Central memory CD8-positive, alpha-beta T cell (primary cell): ENCODE measurements at regions not wholly inside any gene's neighbourhood (a gene's known extent, or its start where the extent isn't known, plus 50 kb on each side); places are given as distances from the start of the nearest gene placed in this dataset.
"Not testable (repeated sequence)": the region's sequence is repeated elsewhere in the genome, so short reads cannot be mapped to it uniquely, and the experiment has no call there.

Experiments
- ATAC-seq: fragments of 150-1000 bp; cut with Tn5 transposase; replicated peaks from 2 replicates; pipeline ENCODE4 v1.10.0; 2022; ENCODE audit warnings: mild to moderate bottlenecking, moderate FRiP score, moderate number of reproducible peaks; ENCODE audit not compliant: poor library complexity, severe bottlenecking; ENCODE audit errors: extremely low read depth
- DNase-seq, 2 donors: peaks; one replicate each; pipeline ENCODE4 v3.0.0; 2021; ENCODE audit warnings: low spot score in 2 of 2
- H3K27ac Mint-ChIP-seq: one replicate; pipeline ENCODE4 v1.8.0; 2022; ENCODE audit warnings: low read depth, mild to moderate bottlenecking, moderate library complexity, mixed read lengths
- H3K27me3 Mint-ChIP-seq: one replicate; pipeline ENCODE4 v1.8.0; 2022; ENCODE audit warnings: mixed read lengths
- H3K36me3 Mint-ChIP-seq: one replicate; pipeline ENCODE4 v1.8.0; 2022; ENCODE audit warnings: mild to moderate bottlenecking, moderate library complexity, mixed read lengths; ENCODE audit not compliant: insufficient read depth
- H3K4me1 Mint-ChIP-seq: one replicate; pipeline ENCODE4 v1.8.0; 2022; ENCODE audit warnings: mixed read lengths
- H3K4me3 Mint-ChIP-seq: one replicate; pipeline ENCODE4 v1.8.0; 2022; ENCODE audit warnings: mild to moderate bottlenecking, moderate library complexity, mixed read lengths
- H3K9me3 Mint-ChIP-seq: one replicate; pipeline ENCODE4 v1.8.0; 2022; ENCODE audit warnings: mixed read lengths

GRCh38 chr20:30602424-30602823 lies 655.0 kb upstream of the DEFB115 start:
- no peak for DNase-seq
- no peak for ATAC-seq
- H3K36me3 Mint-ChIP-seq = no peaks in the 10 kb centered on the region
- H3K4me3 Mint-ChIP-seq = no peak overlapping the region
- no peaks in the 10 kb centered on the region for H3K27me3 Mint-ChIP-seq
- H3K27ac Mint-ChIP-seq = no peak overlapping the region
- H3K4me1 Mint-ChIP-seq = no peaks in the 10 kb centered on the region
- H3K9me3 Mint-ChIP-seq = peaks cover 10% of the 10 kb centered on the region

DNA sequence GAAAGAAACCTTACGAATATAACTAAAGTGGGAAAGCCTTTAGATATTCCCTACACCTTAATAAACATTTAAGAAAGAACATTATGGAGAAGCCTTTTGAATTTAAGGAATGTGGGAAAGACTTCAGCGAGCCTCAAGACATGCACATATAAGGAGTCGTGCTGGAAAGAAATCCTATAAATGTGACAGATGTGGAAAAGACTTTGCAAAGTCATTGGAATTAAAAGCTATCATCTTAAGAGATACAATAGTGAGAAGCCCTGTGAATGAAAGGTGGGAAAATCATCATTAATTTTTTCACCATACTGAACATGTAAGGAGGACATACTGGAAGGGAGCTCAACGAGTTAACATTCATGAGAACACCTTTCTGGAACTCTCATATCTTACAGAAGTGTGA lies 650.5 kb upstream of the DEFB115 start:
- Mint-ChIP-seq H3K4me1 (no peaks in the 10 kb centered on the region), H3K27ac (no peak overlapping the region), H3K36me3 (no peaks in the 10 kb centered on the region), H3K4me3 (no peak overlapping the region), H3K27me3 (no peaks in the 10 kb centered on the region), H3K9me3 (peaks cover 12% of the 10 kb centered on the region)
- no peak for ATAC-seq
- no peak for DNase-seq

- H3K27ac Mint-ChIP-seq = no peak overlapping the region
- no peaks in the 10 kb centered on the region for H3K4me1 Mint-ChIP-seq
- peaks cover 9% of the 10 kb centered on the region for H3K9me3 Mint-ChIP-seq
- H3K27me3 Mint-ChIP-seq = no peaks in the 10 kb centered on the region
- DNase-seq = no peak
- no peaks in the 10 kb centered on the region for H3K36me3 Mint-ChIP-seq
- no peak for ATAC-seq
- no peak overlapping the region for H3K4me3 Mint-ChIP-seq
Measured at GRCh38 chr20:30610029-30610693, 647.3 kb upstream of the DEFB115 start.

DNA sequence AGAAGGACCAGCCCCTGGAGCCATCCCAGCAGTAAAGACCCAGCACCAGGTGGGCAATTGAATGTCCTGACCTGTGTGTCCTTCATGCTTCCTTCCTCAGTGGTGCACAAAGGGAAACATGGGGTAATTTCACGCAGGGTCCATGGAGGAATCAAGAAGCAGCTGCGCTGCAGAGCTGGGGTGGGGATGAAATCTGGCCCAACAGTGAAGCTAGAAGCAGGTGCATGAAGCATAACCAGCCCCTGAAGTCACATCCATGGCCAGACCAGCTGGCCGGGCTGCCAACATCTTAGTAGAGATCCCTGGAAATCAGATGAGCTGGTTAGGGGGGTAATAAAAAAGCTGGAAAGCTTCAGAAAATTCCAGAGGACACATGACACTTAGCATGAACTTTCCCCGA lies 646.7 kb upstream of the DEFB115 start:
- H3K4me1 Mint-ChIP-seq = no peaks in the 10 kb centered on the region
- peaks cover 9% of the 10 kb centered on the region for H3K9me3 Mint-ChIP-seq
- H3K27ac Mint-ChIP-seq = no peak overlapping the region
- no peak for ATAC-seq
- H3K36me3 Mint-ChIP-seq = no peaks in the 10 kb centered on the region
- no peak for DNase-seq
- H3K4me3 Mint-ChIP-seq = no peak overlapping the region
- no peaks in the 10 kb centered on the region for H3K27me3 Mint-ChIP-seq

DNA sequence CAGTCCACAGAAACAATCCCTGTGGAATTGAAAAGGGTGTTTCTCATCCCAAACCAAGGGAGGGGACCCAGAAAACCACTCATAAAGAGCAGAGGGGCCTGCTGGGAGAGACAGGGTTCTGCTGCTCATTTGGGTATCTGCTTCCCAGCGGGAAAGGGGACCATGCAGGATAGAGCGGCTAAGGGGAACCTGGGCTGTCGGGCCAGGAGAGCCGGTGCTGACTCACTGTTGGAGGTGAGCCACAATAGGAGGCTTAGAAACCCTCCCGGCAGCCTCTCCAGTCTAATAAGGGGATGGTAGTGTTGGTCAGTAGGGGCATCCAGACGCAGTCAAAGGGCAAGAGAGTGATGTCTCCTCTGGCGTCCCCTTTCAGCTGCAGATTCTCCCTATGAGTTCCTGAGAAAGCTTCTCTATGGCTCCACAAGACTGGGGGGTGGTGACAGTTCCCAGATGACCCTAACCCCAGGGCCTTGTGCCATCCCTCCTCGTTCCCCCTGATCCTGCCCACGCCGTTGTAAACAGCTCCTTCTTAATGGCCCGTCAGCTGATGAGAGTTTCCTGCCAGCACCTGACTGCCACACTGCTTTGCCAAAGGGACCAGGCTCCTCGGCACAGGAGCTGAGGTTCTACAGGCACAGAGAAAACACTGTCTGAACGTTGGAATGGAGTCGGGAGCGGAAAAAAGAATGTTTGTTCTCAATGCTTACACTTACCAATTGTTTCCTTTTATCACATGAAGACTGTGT lies 646.1 kb upstream of the DEFB115 start:
- H3K4me1 Mint-ChIP-seq = no peaks in the 10 kb centered on the region
- H3K27me3 Mint-ChIP-seq = no peaks in the 10 kb centered on the region
- no peaks in the 10 kb centered on the region for H3K36me3 Mint-ChIP-seq
- ATAC-seq = no peak
- no peak overlapping the region for H3K27ac Mint-ChIP-seq
- H3K4me3 Mint-ChIP-seq = no peak overlapping the region
- H3K9me3 Mint-ChIP-seq = peaks cover 9% of the 10 kb centered on the region
- DNase-seq = no peak

DNA sequence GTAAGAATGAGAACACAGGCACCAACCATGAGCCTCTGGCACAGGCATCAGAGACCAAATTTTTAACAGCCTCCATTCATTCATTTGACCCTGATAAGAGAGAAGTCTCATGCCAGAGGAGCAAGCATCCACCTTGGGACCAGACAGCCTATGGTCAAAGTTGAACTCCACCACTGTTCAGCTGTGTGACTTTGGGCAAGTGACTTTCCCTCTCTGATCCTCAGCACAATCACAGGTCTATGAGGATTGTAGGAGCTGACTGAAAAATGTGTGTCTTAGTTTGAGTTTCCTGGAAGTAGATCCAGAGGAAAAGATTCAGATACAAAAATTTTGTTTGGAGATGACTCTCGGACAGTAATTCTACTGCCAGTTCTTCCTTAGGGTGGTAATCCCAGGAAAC lies 645.1 kb upstream of the DEFB115 start:
- Mint-ChIP-seq H3K36me3 (no peaks in the 10 kb centered on the region), H3K4me1 (no peaks in the 10 kb centered on the region), H3K4me3 (no peak overlapping the region), H3K9me3 (peaks cover 4% of the 10 kb centered on the region), H3K27ac (no peak overlapping the region), H3K27me3 (no peaks in the 10 kb centered on the region)
- no peak for ATAC-seq
- DNase-seq = no peak

DNA sequence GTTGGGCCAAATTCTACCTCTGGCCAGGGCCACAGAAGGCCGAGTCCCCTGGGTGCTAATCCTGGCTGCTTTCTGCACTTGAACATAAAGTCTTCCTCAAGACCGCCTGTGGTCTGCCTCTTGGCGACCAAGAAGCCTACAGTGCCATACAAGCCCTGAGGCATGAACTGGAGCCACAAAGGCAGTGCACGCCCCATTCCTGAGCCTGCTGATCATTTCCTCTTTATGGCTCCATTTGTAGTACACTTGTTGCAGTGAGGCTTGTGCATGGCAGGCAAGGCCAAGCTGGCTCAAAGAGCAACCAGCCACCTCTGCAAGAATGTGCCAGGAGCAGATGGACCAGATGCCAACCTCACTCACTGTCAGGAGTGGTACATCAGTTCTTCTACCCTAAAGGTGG lies 636.1 kb upstream of the DEFB115 start:
- not testable (repeated sequence) for H3K4me1 Mint-ChIP-seq, ATAC-seq, DNase-seq, H3K9me3 Mint-ChIP-seq, H3K27me3 Mint-ChIP-seq, H3K27ac Mint-ChIP-seq, H3K36me3 Mint-ChIP-seq, H3K4me3 Mint-ChIP-seq

DNA sequence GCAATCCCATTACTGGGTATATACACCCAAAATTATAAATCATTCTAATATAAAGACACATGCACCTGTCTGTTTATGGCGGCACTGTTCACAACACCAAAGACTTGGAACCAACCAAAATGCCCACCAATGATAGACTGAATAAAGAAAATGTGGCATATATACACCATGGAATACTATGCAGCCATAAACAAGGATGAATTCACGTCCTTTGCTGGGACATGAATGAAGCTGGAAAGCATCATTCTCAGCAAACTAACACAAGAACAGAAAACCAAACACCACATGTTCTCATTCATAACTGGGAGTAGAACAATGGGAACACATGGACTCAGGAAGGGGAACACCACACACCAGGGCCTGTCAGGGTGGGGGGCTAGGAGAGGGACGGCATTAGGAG lies 633.2 kb upstream of the DEFB115 start:
- H3K27ac Mint-ChIP-seq, ATAC-seq, H3K27me3 Mint-ChIP-seq, DNase-seq, H3K9me3 Mint-ChIP-seq, H3K4me3 Mint-ChIP-seq, H3K4me1 Mint-ChIP-seq, H3K36me3 Mint-ChIP-seq: not testable (repeated sequence)

DNA sequence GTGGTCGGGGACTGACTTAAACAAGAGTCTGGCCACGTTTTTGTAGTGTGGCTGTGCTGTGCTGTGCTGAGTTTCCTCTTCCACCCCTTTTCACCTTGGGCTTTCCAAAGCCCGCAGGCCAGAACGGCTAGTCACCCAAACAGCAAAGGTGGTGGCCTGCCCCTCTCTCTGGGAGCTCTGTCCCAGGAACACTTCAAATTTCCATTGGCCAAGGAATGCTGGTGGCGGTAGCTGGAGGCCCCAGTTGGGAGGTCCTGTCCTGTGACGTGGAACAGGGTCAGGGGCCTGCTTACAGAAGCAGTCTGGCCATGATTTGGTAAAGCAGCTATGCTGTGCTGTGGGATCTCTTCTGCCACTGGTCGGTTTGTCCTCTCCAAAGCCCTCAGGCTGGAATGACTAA lies 628.1 kb upstream of the DEFB115 start:
- not testable (repeated sequence) for DNase-seq, H3K27me3 Mint-ChIP-seq, H3K27ac Mint-ChIP-seq, H3K36me3 Mint-ChIP-seq, H3K4me3 Mint-ChIP-seq, ATAC-seq, H3K4me1 Mint-ChIP-seq, H3K9me3 Mint-ChIP-seq

DNA sequence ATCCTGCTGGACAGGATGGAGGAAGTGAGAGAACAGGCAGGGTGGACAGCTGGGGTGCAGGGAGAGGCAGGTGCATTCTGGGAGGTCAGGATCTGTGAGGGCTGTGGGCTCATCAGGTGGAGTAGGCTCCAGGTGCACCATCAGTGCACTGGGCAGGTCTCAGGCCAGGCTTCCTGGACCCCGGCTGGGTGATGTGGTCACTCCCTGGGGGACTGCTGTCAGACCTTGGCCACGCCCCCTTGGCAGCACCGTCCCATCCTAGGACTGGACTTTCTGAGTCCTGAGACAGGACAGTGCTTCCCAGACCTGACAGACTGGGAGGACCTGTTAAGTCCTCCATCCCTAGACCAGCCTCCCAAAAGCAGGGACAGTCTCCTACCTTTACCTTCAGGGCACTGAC lies 626.7 kb upstream of the DEFB115 start:
- Mint-ChIP-seq H3K27ac (no peak overlapping the region), H3K36me3 (no peaks in the 10 kb centered on the region), H3K4me3 (no peak overlapping the region), H3K9me3 (no peaks in the 10 kb centered on the region), H3K4me1 (no peaks in the 10 kb centered on the region), H3K27me3 (no peaks in the 10 kb centered on the region)
- ATAC-seq = no peak
- DNase-seq = no peak

DNA sequence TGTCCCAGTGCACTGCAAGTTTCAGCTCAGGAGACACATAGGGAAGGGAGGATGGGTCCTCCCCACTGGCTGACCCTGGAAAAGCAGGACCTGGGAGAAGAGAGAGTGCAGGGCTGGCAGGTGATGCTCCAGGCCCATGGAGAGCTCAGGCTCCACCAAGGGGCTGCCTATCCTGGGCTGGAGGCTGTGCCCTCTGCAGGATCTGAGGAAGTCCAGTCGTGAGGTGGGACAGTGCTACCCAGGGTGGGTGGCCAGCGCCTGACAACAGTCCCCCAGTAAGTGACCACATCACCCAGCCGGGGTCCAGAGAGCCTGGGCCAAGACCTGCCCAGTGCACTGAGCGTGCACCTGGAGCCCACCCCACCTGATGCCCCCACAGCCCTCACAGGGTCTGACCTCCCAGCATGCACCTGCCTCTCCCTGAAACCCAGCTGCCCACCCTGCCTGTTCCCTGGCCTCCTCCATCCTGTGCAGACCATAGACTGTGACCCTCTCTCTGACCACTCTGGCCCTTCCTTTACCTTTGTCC lies 626.1 kb upstream of the DEFB115 start:
- not testable (repeated sequence) for H3K9me3 Mint-ChIP-seq, H3K36me3 Mint-ChIP-seq, ATAC-seq, DNase-seq, H3K27ac Mint-ChIP-seq, H3K27me3 Mint-ChIP-seq, H3K4me1 Mint-ChIP-seq, H3K4me3 Mint-ChIP-seq

DNA sequence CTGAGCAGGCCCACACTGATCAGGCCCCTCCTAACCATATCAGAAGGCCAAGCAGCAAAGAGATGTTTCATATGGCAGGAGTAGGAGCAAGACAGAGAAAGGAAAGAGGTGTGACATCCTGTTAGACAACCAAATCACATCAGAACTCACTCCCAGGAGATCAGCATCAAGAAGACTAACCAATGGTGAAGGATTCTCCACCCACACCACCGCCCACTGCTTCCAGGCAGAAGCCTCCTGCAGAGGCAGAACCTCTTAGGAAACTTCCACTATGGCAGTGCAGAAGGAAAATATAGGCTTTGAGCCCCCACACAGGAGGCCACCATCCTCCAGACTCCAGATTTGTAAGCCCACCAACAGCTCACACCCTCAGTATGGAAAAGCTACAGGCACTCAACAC lies 624.7 kb upstream of the DEFB115 start:
- H3K4me1 Mint-ChIP-seq = not testable (repeated sequence)

DNA sequence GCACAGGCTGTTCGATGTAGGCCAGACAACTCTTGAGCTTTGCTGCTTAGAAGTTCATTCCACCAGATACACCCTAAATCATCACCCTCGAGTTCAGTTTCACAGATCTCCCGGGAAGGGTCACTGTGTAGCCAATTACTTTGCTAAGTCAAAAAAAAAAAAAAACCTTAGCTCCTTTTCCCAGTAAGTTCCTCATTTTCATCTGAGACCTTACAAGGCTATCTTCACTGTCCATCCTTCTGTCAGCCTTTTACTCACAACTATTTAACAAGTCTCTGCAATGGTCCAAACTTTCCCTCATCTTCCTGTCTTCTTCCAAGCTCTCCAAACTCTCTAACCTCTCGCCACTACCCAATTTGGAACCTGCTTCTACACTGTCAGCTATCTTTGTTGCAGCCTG lies 615.9 kb upstream of the DEFB115 start:
- H3K9me3 Mint-ChIP-seq, H3K27ac Mint-ChIP-seq, H3K36me3 Mint-ChIP-seq, ATAC-seq, H3K4me1 Mint-ChIP-seq, DNase-seq, H3K4me3 Mint-ChIP-seq, H3K27me3 Mint-ChIP-seq: not testable (repeated sequence)

More for the DNA sequence above, 624.7 kb upstream of the DEFB115 start:
- not testable (repeated sequence) for H3K27me3 Mint-ChIP-seq, H3K36me3 Mint-ChIP-seq, ATAC-seq, H3K4me3 Mint-ChIP-seq, DNase-seq, H3K27ac Mint-ChIP-seq, H3K9me3 Mint-ChIP-seq
